Liver (tissue), 3 donors: ENCODE measurements at regions not wholly inside any gene's neighbourhood (a gene's known extent, or its start where the extent isn't known, plus 50 kb on each side); places are given as distances from the start of the nearest gene placed in this dataset.

Source experiments
- CTCF ChIP-seq: fragments of 150-350 bp; IDR thresholded peaks from 2 replicates; pipeline ENCODE4 v1.5.1; 2017; ENCODE audit warnings: improper control_type of control experiment, low read depth, low read length; ENCODE audit not compliant: missing input control
- NR2F2 ChIP-seq: IDR thresholded peaks from 2 replicates; pipeline ENCODE4 v1.6.1; 2016; ENCODE audit warnings: antibody characterized with exemption
- SP1 ChIP-seq: IDR thresholded peaks from 2 replicates; pipeline ENCODE4 v1.6.1; 2018; ENCODE audit warnings: antibody characterized with exemption, mild to moderate bottlenecking
- donor health status: healthy.
- donor health status: healthy.

GRCh38 chr5:4866131-4866659, 273.9 kb upstream of the ADAMTS16 start:
- TF ChIP-seq CTCF (no peak), NR2F2 (no peak), SP1 (no peak)
